ENCODE measurements at regions not wholly inside any gene's neighbourhood (a gene's known extent, or its start where the extent isn't known, plus 50 kb on each side); places are given as distances from the start of the nearest gene placed in this dataset.
A peak's percentile ranks its signal among the peaks of the same experiment; 100 is the strongest.

- ATAC-seq, result no peak
- no peak for TF ChIP-seq PPARA (CRISPR knock-in tag; IDR thresholded peaks at IDR 0.05; ENCODE audit: borderline replicate concordance)
- TF ChIP-seq BACH2 (CRISPR knock-in tag; IDR thresholded peaks at IDR 0.05; ENCODE audit: borderline replicate concordance), result no peak
- no peak for TF ChIP-seq RARB (CRISPR knock-in tag; IDR thresholded peaks at IDR 0.05)
- TF ChIP-seq CSDC2 (CRISPR knock-in tag; IDR thresholded peaks at IDR 0.05), result no peak
- no peak for TF ChIP-seq ESRRG (CRISPR knock-in tag; IDR thresholded peaks at IDR 0.05)
- no peak for TF ChIP-seq OSR1 (CRISPR knock-in tag; IDR thresholded peaks at IDR 0.05)
- TF ChIP-seq TOX (CRISPR knock-in tag; IDR thresholded peaks at IDR 0.05; ENCODE audit: borderline replicate concordance), result no peak
- no peak for TF ChIP-seq ZNF8 (CRISPR knock-in tag; IDR thresholded peaks at IDR 0.05)
- no peak for TF ChIP-seq TSHZ2 (CRISPR knock-in tag; IDR thresholded peaks at IDR 0.05)
- TF ChIP-seq ZNF565 (CRISPR knock-in tag; conservative IDR thresholded peaks at IDR 0.05; ENCODE audit: low read depth), result no peak
- TF ChIP-seq ZNF70 (CRISPR knock-in tag; IDR thresholded peaks at IDR 0.05), result no peak
- TF ChIP-seq TCF4 (CRISPR knock-in tag; IDR thresholded peaks at IDR 0.05; ENCODE audit: borderline replicate concordance), result no peak
- TF ChIP-seq CREB5 (CRISPR knock-in tag; IDR thresholded peaks at IDR 0.05; ENCODE audit: low read depth), result no peak
- TF ChIP-seq ARNTL (CRISPR knock-in tag; IDR thresholded peaks at IDR 0.05; ENCODE audit: borderline replicate concordance, low read depth), result no peak
These were observed 1430.4 kb upstream of the B3GALT2 start for GRCh38 chr1:194616835-194617234.

- peak; percentile 76 for TF ChIP-seq ZC3H10 (CRISPR knock-in tag; IDR thresholded peaks at IDR 0.05)
- no peak for TF ChIP-seq CSDC2 (CRISPR knock-in tag; IDR thresholded peaks at IDR 0.05)
- no peak for ATAC-seq
These were observed 1415.8 kb upstream of the B3GALT2 start for GRCh38 chr1:194602184-194602583.

- ATAC-seq, result peak; percentile 61
- no peak for TF ChIP-seq ARNTL (CRISPR knock-in tag; IDR thresholded peaks at IDR 0.05; ENCODE audit: borderline replicate concordance, low read depth)
These were observed 1414.3 kb upstream of the B3GALT2 start for GRCh38 chr1:194600716-194601115.

GRCh38 chr1:194598098-194598497 lies 1411.7 kb upstream of the B3GALT2 start:
- peak; percentile 53; the same call in 2 of the 3 replicates for ATAC-seq
- TF ChIP-seq ZFP30 (CRISPR knock-in tag; IDR thresholded peaks at IDR 0.05) (no peak), CSDC2 (CRISPR knock-in tag; IDR thresholded peaks at IDR 0.05) (no peak), PPARA (CRISPR knock-in tag; IDR thresholded peaks at IDR 0.05; ENCODE audit: borderline replicate concordance) (no peak), PATZ1 (CRISPR knock-in tag; IDR thresholded peaks at IDR 0.05; ENCODE audit: borderline replicate concordance) (no peak), ARNTL (CRISPR knock-in tag; IDR thresholded peaks at IDR 0.05; ENCODE audit: borderline replicate concordance, low read depth) (no peak), SNAI2 (CRISPR knock-in tag; IDR thresholded peaks at IDR 0.05) (no peak), RARB (CRISPR knock-in tag; IDR thresholded peaks at IDR 0.05) (no peak)

- ATAC-seq, result no peak
- TF ChIP-seq ZFP3 (CRISPR knock-in tag; IDR thresholded peaks at IDR 0.05) (no peak), CSDC2 (CRISPR knock-in tag; IDR thresholded peaks at IDR 0.05) (no peak), ESRRG (CRISPR knock-in tag; IDR thresholded peaks at IDR 0.05) (no peak), ISL1 (CRISPR knock-in tag; IDR thresholded peaks at IDR 0.05) (no peak), ZC3H10 (CRISPR knock-in tag; IDR thresholded peaks at IDR 0.05) (no peak), ARNTL (CRISPR knock-in tag; IDR thresholded peaks at IDR 0.05; ENCODE audit: borderline replicate concordance, low read depth) (no peak), TOX (CRISPR knock-in tag; IDR thresholded peaks at IDR 0.05; ENCODE audit: borderline replicate concordance) (no peak), PPARA (CRISPR knock-in tag; IDR thresholded peaks at IDR 0.05; ENCODE audit: borderline replicate concordance) (no peak), ZNF70 (CRISPR knock-in tag; IDR thresholded peaks at IDR 0.05) (no peak)
These were observed 1399.9 kb upstream of the B3GALT2 start for GRCh38 chr1:194586302-194586701.
